GM19043 (cell line): ENCODE measurements at regions not wholly inside any gene's neighbourhood (a gene's known extent, or its start where the extent isn't known, plus 50 kb on each side); places are given as distances from the start of the nearest gene placed in this dataset.
A peak's percentile ranks its signal among the peaks of the same experiment; 100 is the strongest.

Source experiments
- ATAC-seq: cut with Tn5 transposase; IDR thresholded peaks from one replicate; pipeline ENCODE4 v1.9.1; 2021; ENCODE audit warnings: low read depth; ENCODE audit not compliant: unreplicated experiment

DNA sequence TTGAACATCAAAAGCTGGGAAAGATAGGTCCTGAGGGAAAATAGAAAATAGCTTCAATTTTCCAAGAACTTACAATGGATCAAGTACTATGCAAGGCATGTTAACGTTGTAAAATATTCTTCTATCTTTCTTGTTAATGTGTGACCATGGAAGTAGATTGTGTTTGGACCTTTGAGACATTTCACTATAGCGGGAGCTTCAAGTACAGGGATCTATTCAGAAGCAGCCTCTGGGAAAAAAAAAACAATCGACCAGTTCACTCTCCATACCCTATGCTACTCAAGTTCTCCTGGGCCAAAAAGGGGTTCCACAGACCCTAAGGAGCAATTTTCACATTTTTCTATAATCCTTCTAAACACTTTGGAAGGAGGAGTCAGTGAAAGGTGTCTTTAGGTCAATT lies 54.1 kb upstream of the ATP10B start:
- no peak for ATAC-seq

GRCh38 chr5:160905285-160905684 lies 53.3 kb upstream of the ATP10B start:
- peak; percentile 52 for ATAC-seq

DNA sequence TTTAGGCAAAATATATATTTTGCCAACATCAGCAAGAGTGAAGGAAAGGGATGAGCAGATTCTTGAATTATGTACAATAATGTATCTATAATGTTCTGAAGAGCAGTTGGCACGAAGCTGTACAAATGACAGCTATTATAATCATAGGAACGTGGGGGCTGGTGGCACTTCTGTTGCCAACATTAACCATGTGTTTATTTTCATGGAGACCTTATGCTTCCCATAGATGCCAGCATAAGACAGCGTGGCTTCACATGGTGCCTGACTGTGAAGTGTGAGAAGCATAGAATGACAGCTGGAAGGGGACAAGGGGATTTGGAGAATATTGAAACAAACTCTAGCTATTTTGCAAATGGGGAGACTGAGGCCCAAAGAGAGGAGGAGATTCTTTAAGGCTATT lies 52.6 kb upstream of the ATP10B start:
- ATAC-seq, result no peak

- ATAC-seq, result no peak
Observed at GRCh38 chr5:160903551-160903950, 51.5 kb upstream of the ATP10B start.

GRCh38 chr5:160903076-160903475 lies 51.1 kb upstream of the ATP10B start:
- no peak for ATAC-seq
